HEK293 (cell line): ENCODE measurements at regions not wholly inside any gene's neighbourhood (a gene's known extent, or its start where the extent isn't known, plus 50 kb on each side); places are given as distances from the start of the nearest gene placed in this dataset.
"Not testable (repeated sequence)": the region's sequence is repeated elsewhere in the genome, so short reads cannot be mapped to it uniquely, and the experiment has no call there.

Experiments
- CTCF ChIA-PET: fragments of 350-600 bp; formaldehyde crosslinking; extraction: SDS; loops from one replicate; lab custom pipeline; 2021; ENCODE audit warnings: antibody characterized with exemption; lab: Yijun Ruan, JAX
- POLR2A ChIA-PET: fragments of 300-600 bp; formaldehyde crosslinking; extraction: SDS; loops from one replicate; lab custom pipeline; 2020; ENCODE audit warnings: antibody characterized with exemption, inconsistent platforms; lab: Yijun Ruan, JAX
- H3K27ac ChIP-seq: fragments of 200-500 bp; sonication (Bioruptor generic); 2 replicates; pipeline ENCODE4 v1.5.1; 2014; ENCODE audit warnings: low read depth, low read length, control low read depth, inconsistent platforms; ENCODE audit errors: extremely low read depth
- H3K36me3 ChIP-seq, 2 experiments: fragments of 200-500 bp in 1 of 2; sonication (Bioruptor generic) in 1 of 2; 1 replicate in 1 of 2; 2 replicates in 1 of 2; pipeline ENCODE4 v1.5.1; 2014 to 2017; ENCODE audit warnings: inconsistent platforms in 2 of 2, low read length in 2 of 2; ENCODE audit not compliant: control insufficient read depth in 2 of 2, insufficient read depth in 1 of 2
- H3K4me1 ChIP-seq: fragments of 200-500 bp; sonication (Bioruptor generic); 2 replicates; pipeline ENCODE4 v1.5.1; 2014; ENCODE audit warnings: mild to moderate bottlenecking, low read length, inconsistent platforms; ENCODE audit not compliant: control insufficient read depth, insufficient read depth
- H3K4me3 ChIP-seq: 2 replicates; pipeline ENCODE4 v1.5.1; 2011; ENCODE audit warnings: low read depth, mild to moderate bottlenecking, control low read depth, low read length, moderate library complexity
- H3K9me3 ChIP-seq: fragments of 200-500 bp; sonication (Bioruptor generic); 2 replicates; pipeline ENCODE4 v1.5.1; 2014; ENCODE audit warnings: low read depth, low read length, inconsistent platforms; ENCODE audit not compliant: control insufficient read depth, insufficient read depth
- BCL11B ChIP-seq: fragments of 450-650 bp; formaldehyde crosslinking; IDR thresholded peaks from 2 replicates; pipeline ENCODE4 v1.5.1; 2016; ENCODE audit warnings: low read depth, missing biosample characterization, missing genetic modification characterization
- GLIS1 ChIP-seq: fragments of 450-650 bp; formaldehyde crosslinking; IDR thresholded peaks from 2 replicates; pipeline ENCODE4 v1.5.1; 2016; ENCODE audit warnings: missing biosample characterization, missing genetic modification characterization
- KLF10 ChIP-seq: fragments of 450-650 bp; IDR thresholded peaks from 2 replicates; pipeline ENCODE4 v1.5.1; 2018; ENCODE audit warnings: missing biosample characterization, mild to moderate bottlenecking, missing genetic modification characterization
- KLF7 ChIP-seq: fragments of 450-650 bp; formaldehyde crosslinking; IDR thresholded peaks from 2 replicates; pipeline ENCODE4 v1.5.1; 2016; ENCODE audit warnings: missing biosample characterization, missing genetic modification characterization, borderline replicate concordance
- MYNN ChIP-seq: fragments of 450-650 bp; formaldehyde crosslinking; IDR thresholded peaks from 2 replicates; pipeline ENCODE4 v1.5.1; 2016; ENCODE audit warnings: missing biosample characterization, missing genetic modification characterization, borderline replicate concordance
- RBAK ChIP-seq: fragments of 450-650 bp; formaldehyde crosslinking; IDR thresholded peaks from 2 replicates; pipeline ENCODE4 v1.5.1; 2016; ENCODE audit warnings: missing biosample characterization, missing genetic modification characterization
- SETDB1 ChIP-seq: IDR thresholded peaks from one replicate; pipeline ENCODE4 v1.6.1; 2017; ENCODE audit warnings: mild to moderate bottlenecking, low read length, moderate library complexity, mixed read lengths; ENCODE audit not compliant: insufficient read length
- SP3 ChIP-seq: fragments of 450-650 bp; formaldehyde crosslinking; IDR thresholded peaks from 2 replicates; pipeline ENCODE4 v1.5.1; 2016; ENCODE audit warnings: missing biosample characterization, missing genetic modification characterization
- SP7 ChIP-seq: fragments of 450-650 bp; formaldehyde crosslinking; IDR thresholded peaks from 2 replicates; pipeline ENCODE4 v1.5.1; 2016; ENCODE audit warnings: missing biosample characterization, missing genetic modification characterization
- YY1 ChIP-seq: fragments of 450-650 bp; formaldehyde crosslinking; IDR thresholded peaks from 2 replicates; pipeline ENCODE4 v1.5.1; 2018; ENCODE audit warnings: missing biosample characterization, missing genetic modification characterization
- ZBTB7A ChIP-seq: fragments of 450-650 bp; formaldehyde crosslinking; IDR thresholded peaks from 2 replicates; pipeline ENCODE4 v1.5.1; 2016; ENCODE audit warnings: low read depth, missing biosample characterization, missing genetic modification characterization
- ZFHX2 ChIP-seq: fragments of 450-650 bp; formaldehyde crosslinking; conservative IDR thresholded peaks from 2 replicates; pipeline ENCODE4 v1.5.1; 2016; ENCODE audit warnings: missing biosample characterization, missing genetic modification characterization
- ZNF112 ChIP-seq: fragments of 450-650 bp; formaldehyde crosslinking; IDR thresholded peaks from 2 replicates; pipeline ENCODE4 v1.5.0; 2017; ENCODE audit warnings: missing biosample characterization, missing genetic modification characterization
- ZNF121 ChIP-seq: fragments of 450-650 bp; formaldehyde crosslinking; IDR thresholded peaks from 2 replicates; pipeline ENCODE4 v1.5.1; 2016; ENCODE audit warnings: missing biosample characterization, missing genetic modification characterization
- ZNF175 ChIP-seq: fragments of 450-650 bp; formaldehyde crosslinking; IDR thresholded peaks from 2 replicates; pipeline ENCODE4 v1.5.1; 2016; ENCODE audit warnings: missing biosample characterization, missing genetic modification characterization
- ZNF202 ChIP-seq: fragments of 450-650 bp; formaldehyde crosslinking; IDR thresholded peaks from 2 replicates; pipeline ENCODE4 v1.5.1; 2016; ENCODE audit warnings: missing biosample characterization, missing genetic modification characterization, borderline replicate concordance
- ZNF24 ChIP-seq: fragments of 450-650 bp; formaldehyde crosslinking; IDR thresholded peaks from 2 replicates; pipeline ENCODE4 v1.5.1; 2016; ENCODE audit warnings: missing biosample characterization, missing genetic modification characterization
- ZNF302 ChIP-seq: fragments of 450-650 bp; formaldehyde crosslinking; IDR thresholded peaks from 2 replicates; pipeline ENCODE4 v1.5.1; 2016; ENCODE audit warnings: missing biosample characterization, missing genetic modification characterization, low read depth
- ZNF324 ChIP-seq: fragments of 450-650 bp; formaldehyde crosslinking; IDR thresholded peaks from 2 replicates; pipeline ENCODE4 v1.5.1; 2016; ENCODE audit warnings: missing biosample characterization, missing genetic modification characterization
- ZNF449 ChIP-seq: fragments of 450-650 bp; formaldehyde crosslinking; IDR thresholded peaks from 2 replicates; pipeline ENCODE4 v1.5.1; 2017; ENCODE audit warnings: missing biosample characterization, mild to moderate bottlenecking, missing genetic modification characterization, moderate library complexity
- ZNF514 ChIP-seq: fragments of 450-650 bp; formaldehyde crosslinking; IDR thresholded peaks from 2 replicates; pipeline ENCODE4 v1.5.1; 2016; ENCODE audit warnings: missing biosample characterization, missing genetic modification characterization
- ZNF544 ChIP-seq: fragments of 450-650 bp; formaldehyde crosslinking; IDR thresholded peaks from 2 replicates; pipeline ENCODE4 v1.5.0; 2017; ENCODE audit warnings: missing biosample characterization, missing genetic modification characterization
- ZNF549 ChIP-seq: fragments of 450-650 bp; IDR thresholded peaks from 2 replicates; pipeline ENCODE4 v1.5.1; 2018; ENCODE audit warnings: missing biosample characterization, missing genetic modification characterization, mild to moderate bottlenecking, inconsistent platforms, moderate library complexity
- ZNF558 ChIP-seq: fragments of 450-650 bp; formaldehyde crosslinking; IDR thresholded peaks from 2 replicates; pipeline ENCODE4 v1.5.1; 2016; ENCODE audit warnings: missing biosample characterization, missing genetic modification characterization
- ZNF561 ChIP-seq: fragments of 450-650 bp; IDR thresholded peaks from 2 replicates; pipeline ENCODE4 v1.5.1; 2018; ENCODE audit warnings: missing biosample characterization, missing genetic modification characterization, borderline replicate concordance
- ZNF585B ChIP-seq: fragments of 450-650 bp; formaldehyde crosslinking; IDR thresholded peaks from 2 replicates; pipeline ENCODE4 v1.5.1; 2016; ENCODE audit warnings: missing biosample characterization, missing genetic modification characterization
- ZNF624 ChIP-seq: fragments of 450-650 bp; formaldehyde crosslinking; IDR thresholded peaks from 2 replicates; pipeline ENCODE4 v1.5.1; 2017; ENCODE audit warnings: missing biosample characterization, missing genetic modification characterization
- ZNF629 ChIP-seq: fragments of 450-650 bp; formaldehyde crosslinking; IDR thresholded peaks from 2 replicates; pipeline ENCODE4 v1.5.1; 2017; ENCODE audit warnings: missing biosample characterization, missing genetic modification characterization
- ZNF660 ChIP-seq: fragments of 450-650 bp; IDR thresholded peaks from 2 replicates; pipeline ENCODE4 v1.5.1; 2018; ENCODE audit warnings: missing biosample characterization, mild to moderate bottlenecking, missing genetic modification characterization
- ZNF791 ChIP-seq: fragments of 450-650 bp; formaldehyde crosslinking; IDR thresholded peaks from 2 replicates; pipeline ENCODE4 v1.5.1; 2016; ENCODE audit warnings: missing biosample characterization, missing genetic modification characterization
- ZSCAN5A ChIP-seq: fragments of 450-650 bp; formaldehyde crosslinking; IDR thresholded peaks from 2 replicates; pipeline ENCODE4 v1.5.1; 2016; ENCODE audit warnings: missing biosample characterization, missing genetic modification characterization

- CTCF ChIA-PET, result interaction anchor here (0.6 kb wide), 1 partner anchor 83 kb away, joined by 4 read pairs; no protein-coding TSS in a partner anchor
Observed at GRCh38 chr12:67555075-67555717, 93.3 kb upstream of the DYRK2 start.

GRCh38 chr12:67558775-67559174 is 89.8 kb upstream of the DYRK2 start:
- ChIA-PET POLR2A (no interaction called here), CTCF (no interaction called here)
- TF ChIP-seq GLIS1 (tag by site-specific recombination), result no peak
- TF ChIP-seq ZNF544 (tag by site-specific recombination), result no peak
- TF ChIP-seq ZNF629 (tag by site-specific recombination), result no peak
- no peak for TF ChIP-seq ZSCAN5A
- no peak for TF ChIP-seq KLF7 (tag by site-specific recombination)
- no peak for TF ChIP-seq ZNF324 (tag by site-specific recombination)
- TF ChIP-seq ZNF549 (tag by site-specific recombination), result no peak
- TF ChIP-seq BCL11B (tag by site-specific recombination), result no peak
- TF ChIP-seq KLF10 (tag by site-specific recombination), result no peak
- TF ChIP-seq ZNF585B, result no peak
- no peak for TF ChIP-seq ZFHX2 (tag by site-specific recombination)
- no peak for TF ChIP-seq ZNF121 (tag by site-specific recombination)
- TF ChIP-seq ZBTB7A, result no peak
- TF ChIP-seq ZNF24 (tag by site-specific recombination), result no peak
- TF ChIP-seq MYNN, result no peak
- no peak for TF ChIP-seq ZNF112 (tag by site-specific recombination)
- TF ChIP-seq ZNF624 (tag by site-specific recombination), result no peak
- no peak for TF ChIP-seq ZNF558 (tag by site-specific recombination)
- Histone ChIP-seq H3K4me1 (no peaks in the 10 kb centered on the region), H3K9me3 (no peaks in the 10 kb centered on the region), H3K27ac (no peak overlapping the region), H3K4me3 (no peak overlapping the region), H3K36me3 (no peaks in the 10 kb centered on the region)

More at GRCh38 chr12:67555075-67555717, 93.3 kb upstream of the DYRK2 start:
- H3K9me3 ChIP-seq, H3K4me3 ChIP-seq, H3K27ac ChIP-seq, H3K36me3 ChIP-seq, H3K4me1 ChIP-seq: not testable (repeated sequence)
- TF ChIP-seq SETDB1, result peak; percentile 39
- POLR2A ChIA-PET, result interaction anchor here (0.9 kb wide), 1 partner anchor 28 kb away, joined by 6 read pairs; no protein-coding TSS in a partner anchor

GRCh38 chr12:67559751-67560150 is 88.8 kb upstream of the DYRK2 start:
- no peak for TF ChIP-seq ZNF514 (tag by site-specific recombination)
- no peak for TF ChIP-seq ZNF202
- TF ChIP-seq ZNF302 (tag by site-specific recombination), result no peak
- TF ChIP-seq SP3 (tag by site-specific recombination), result no peak
- no peak for TF ChIP-seq RBAK (tag by site-specific recombination)
- TF ChIP-seq SP7, result no peak
- TF ChIP-seq ZNF561 (tag by site-specific recombination), result no peak
- no peak for TF ChIP-seq ZNF791 (tag by site-specific recombination)
- TF ChIP-seq ZNF24 (tag by site-specific recombination), result no peak
- no peak for TF ChIP-seq ZNF175
- no peak for TF ChIP-seq ZNF449 (tag by site-specific recombination)
- TF ChIP-seq YY1 (tag by site-specific recombination), result no peak
- no peak for TF ChIP-seq ZNF660 (tag by site-specific recombination)
- CTCF ChIA-PET, result no interaction called here

More at GRCh38 chr12:67559751-67560150, 88.8 kb upstream of the DYRK2 start:
- H3K9me3 ChIP-seq, result no peaks in the 10 kb centered on the region
- H3K27ac ChIP-seq, result no peak overlapping the region
- H3K36me3 ChIP-seq, result no peaks in the 10 kb centered on the region
- POLR2A ChIA-PET, result no interaction called here
- no peak overlapping the region for H3K4me3 ChIP-seq
- H3K4me1 ChIP-seq, result no peaks in the 10 kb centered on the region
